ENCODE measurements at regions not wholly inside any gene's neighbourhood (a gene's known extent, or its start where the extent isn't known, plus 50 kb on each side); places are given as distances from the start of the nearest gene placed in this dataset.

DNA sequence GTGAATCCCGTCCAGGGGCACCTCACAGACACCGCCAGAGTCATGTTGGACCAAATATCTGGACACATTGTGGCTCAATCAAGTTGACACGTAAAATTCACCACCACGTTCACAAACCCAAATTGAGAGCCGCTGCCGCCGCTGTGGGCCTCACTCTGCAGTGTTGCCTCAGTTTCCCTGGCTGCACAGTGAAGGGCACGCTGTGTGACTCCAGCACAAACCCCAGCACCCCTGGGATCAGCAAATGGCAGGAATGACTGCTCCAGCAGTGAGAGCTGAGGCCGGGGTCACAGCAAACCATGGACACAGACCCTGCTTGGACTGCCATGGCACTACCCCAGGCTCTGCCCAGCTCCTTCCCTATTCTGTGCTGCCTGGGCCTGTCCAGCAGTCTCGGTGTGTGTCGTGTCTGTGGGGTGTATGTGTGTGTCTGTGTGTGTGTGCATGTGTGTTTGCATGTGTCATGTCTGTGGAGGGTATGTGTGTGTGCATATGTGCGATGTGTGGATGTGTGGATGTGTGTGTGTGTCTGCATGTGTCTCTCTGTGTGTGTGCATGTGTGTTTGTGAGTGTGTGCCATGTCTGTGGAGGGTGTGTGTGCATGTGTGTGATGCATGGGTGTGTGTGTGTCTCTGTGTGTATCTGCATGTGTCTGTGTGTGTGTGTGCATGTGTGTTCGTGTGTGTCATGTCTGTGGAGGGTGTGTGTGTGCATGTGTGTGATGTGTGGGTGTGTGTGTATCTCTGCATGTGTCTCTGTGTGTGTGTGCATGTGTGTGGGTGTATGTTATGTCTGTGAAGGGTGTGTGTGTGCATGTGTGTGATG lies 52.2 kb upstream of the ADRA2C start:
- Histone ChIP-seq H4K20me1 (ENCODE audit: low read depth, low read length) (no peaks in the 10 kb centered on the region), H3K4me3 (ENCODE audit: insufficient read depth, low read length, poor library complexity, severe bottlenecking) (no peak overlapping the region), H3K9me3 (ENCODE audit: insufficient read depth, low read length) (no peaks in the 10 kb centered on the region), H3K9ac (ENCODE audit: low read length) (no peak overlapping the region), H3F3A (ENCODE audit: insufficient read depth) (no peaks in the 10 kb centered on the region), H3K9me2 (replicated peaks; ENCODE audit: insufficient read depth, low read length) (no peaks in the 10 kb centered on the region), H3K36me3 (ENCODE audit: low read length) (no peaks in the 10 kb centered on the region), H3K4me2 (ENCODE audit: low read depth, low read length, poor library complexity, severe bottlenecking) (no peak overlapping the region), H3K79me2 (ENCODE audit: insufficient read depth, low read length) (no peaks in the 10 kb centered on the region), H2AFZ (ENCODE audit: low read depth, low read length, severe bottlenecking) (no peak overlapping the region), H3K27me3 (ENCODE audit: low read length) (no peaks in the 10 kb centered on the region), H3K27ac (ENCODE audit: low read depth, low read length) (no peak overlapping the region)
- no peak for TF ChIP-seq CTCF (IDR thresholded peaks at IDR 0.05; ENCODE audit: insufficient read depth, low read length, poor library complexity, severe bottlenecking)
- TF ChIP-seq EZH2phosphoT487 (conservative IDR thresholded peaks at IDR 0.05; ENCODE audit: low read length): no peak

- H3K27me3 ChIP-seq (ENCODE audit: low read length): no peaks in the 10 kb centered on the region
- H3K4me2 ChIP-seq (ENCODE audit: low read depth, low read length, poor library complexity, severe bottlenecking): no peak overlapping the region
- no peaks in the 10 kb centered on the region for H3K79me2 ChIP-seq (ENCODE audit: insufficient read depth, low read length)
- H3K9me3 ChIP-seq (ENCODE audit: insufficient read depth, low read length): no peaks in the 10 kb centered on the region
- no peak overlapping the region for H3K4me3 ChIP-seq (ENCODE audit: insufficient read depth, low read length, poor library complexity, severe bottlenecking)
- H3K9ac ChIP-seq (ENCODE audit: low read length): no peak overlapping the region
- TF ChIP-seq EZH2phosphoT487 (conservative IDR thresholded peaks at IDR 0.05; ENCODE audit: low read length): no peak
- TF ChIP-seq CTCF (IDR thresholded peaks at IDR 0.05; ENCODE audit: insufficient read depth, low read length, poor library complexity, severe bottlenecking): no peak
- H3F3A ChIP-seq (ENCODE audit: insufficient read depth): no peaks in the 10 kb centered on the region
- H3K36me3 ChIP-seq (ENCODE audit: low read length): no peaks in the 10 kb centered on the region
- no peak overlapping the region for H2AFZ ChIP-seq (ENCODE audit: low read depth, low read length, severe bottlenecking)
- H3K9me2 ChIP-seq (replicated peaks; ENCODE audit: insufficient read depth, low read length): no peaks in the 10 kb centered on the region
- no peaks in the 10 kb centered on the region for H4K20me1 ChIP-seq (ENCODE audit: low read depth, low read length)
- H3K27ac ChIP-seq (ENCODE audit: low read depth, low read length): no peak overlapping the region
These were observed 52.8 kb upstream of the ADRA2C start for GRCh38 chr4:3713346-3713745.

GRCh38 chr4:3712936-3713335 lies 53.2 kb upstream of the ADRA2C start:
- no peaks in the 10 kb centered on the region for H4K20me1 ChIP-seq (ENCODE audit: low read depth, low read length)
- no peaks in the 10 kb centered on the region for H3K27me3 ChIP-seq (ENCODE audit: low read length)
- H3F3A ChIP-seq (ENCODE audit: insufficient read depth): no peaks in the 10 kb centered on the region
- no peak overlapping the region for H3K9ac ChIP-seq (ENCODE audit: low read length)
- H3K4me3 ChIP-seq (ENCODE audit: insufficient read depth, low read length, poor library complexity, severe bottlenecking): no peak overlapping the region
- no peaks in the 10 kb centered on the region for H3K9me2 ChIP-seq (replicated peaks; ENCODE audit: insufficient read depth, low read length)
- no peak overlapping the region for H3K4me2 ChIP-seq (ENCODE audit: low read depth, low read length, poor library complexity, severe bottlenecking)
- TF ChIP-seq EZH2phosphoT487 (conservative IDR thresholded peaks at IDR 0.05; ENCODE audit: low read length) (no peak), CTCF (IDR thresholded peaks at IDR 0.05; ENCODE audit: insufficient read depth, low read length, poor library complexity, severe bottlenecking) (no peak)
- H2AFZ ChIP-seq (ENCODE audit: low read depth, low read length, severe bottlenecking): no peak overlapping the region
- H3K27ac ChIP-seq (ENCODE audit: low read depth, low read length): no peak overlapping the region
- H3K79me2 ChIP-seq (ENCODE audit: insufficient read depth, low read length): no peaks in the 10 kb centered on the region
- no peaks in the 10 kb centered on the region for H3K36me3 ChIP-seq (ENCODE audit: low read length)
- H3K9me3 ChIP-seq (ENCODE audit: insufficient read depth, low read length): no peaks in the 10 kb centered on the region

All from SU-DHL-6 (cell line).